OCI-LY7 (cell line): ENCODE measurements at regions not wholly inside any gene's neighbourhood (a gene's known extent, or its start where the extent isn't known, plus 50 kb on each side); places are given as distances from the start of the nearest gene placed in this dataset.

Source experiments
- BruUV-seq: library from RNA; stranded (reverse); fragments of 400-500 nt; replicated peaks from 2 replicates; lab custom pipeline; 2021; lab: Mats Ljungman, UMichigan
- CTCF ChIA-PET: fragments of 300-600 bp; sonication (Branson Sonifier 250); formaldehyde crosslinking; loops from one replicate; lab custom pipeline; 2022; ENCODE audit warnings: antibody characterized with exemption; ENCODE audit not compliant: unreplicated experiment; lab: Charles Lee
- POLR2A ChIA-PET: fragments of 300-600 bp; sonication (Branson Sonifier 250); formaldehyde crosslinking; loops from one replicate; lab custom pipeline; 2022; ENCODE audit warnings: antibody characterized with exemption; lab: Charles Lee
- DNase-seq: peaks from one replicate; pipeline ENCODE4 v3.0.0-alpha.2; 2015; ENCODE audit warnings: low spot score
- H2AFZ ChIP-seq: fragments of 200-600 bp; sonication (generic), shearing (Covaris generic); 2 replicates; pipeline ENCODE4 v1.6.1; 2014; ENCODE audit warnings: mild to moderate bottlenecking, antibody characterized with exemption, low read length, moderate library complexity
- H3K27ac ChIP-seq: fragments of 200-600 bp; sonication (generic); 2 replicates; pipeline ENCODE4 v1.5.1; 2014; ENCODE audit warnings: mixed run types, low read depth, mild to moderate bottlenecking, moderate library complexity, low read length, inconsistent platforms; ENCODE audit not compliant: poor library complexity, severe bottlenecking
- H3K36me3 ChIP-seq: fragments of 200-600 bp; sonication (generic); 2 replicates; pipeline ENCODE4 v1.6.1; 2014; ENCODE audit warnings: mild to moderate bottlenecking, antibody characterized with exemption, low read length, moderate library complexity, mixed read lengths; ENCODE audit not compliant: insufficient read depth
- H3K4me1 ChIP-seq: fragments of 200-600 bp; sonication (generic); 2 replicates; pipeline ENCODE4 v1.5.1; 2014; ENCODE audit warnings: mild to moderate bottlenecking, low read length; ENCODE audit not compliant: insufficient read depth, poor library complexity, severe bottlenecking
- H3K4me2 ChIP-seq: fragments of 200-600 bp; sonication (generic); 2 replicates; pipeline ENCODE4 v1.6.1; 2014; ENCODE audit warnings: mild to moderate bottlenecking, low read length
- H3K4me3 ChIP-seq: fragments of 200-600 bp; sonication (generic); 2 replicates; pipeline ENCODE4 v1.5.1; 2014; ENCODE audit warnings: mild to moderate bottlenecking, low read depth, low read length; ENCODE audit not compliant: poor library complexity, severe bottlenecking
- H3K79me2 ChIP-seq: fragments of 200-600 bp; sonication (generic); 2 replicates; pipeline ENCODE4 v1.6.1; 2016; ENCODE audit warnings: low read depth, mild to moderate bottlenecking, low read length, moderate library complexity, mixed read lengths; ENCODE audit not compliant: insufficient read depth
- H3K9me2 ChIP-seq: fragments of 200-600 bp; sonication (generic); 2 replicates; pipeline ENCODE4 v1.6.1; 2016; ENCODE audit warnings: mild to moderate bottlenecking, low read length, mixed read lengths; ENCODE audit not compliant: insufficient read depth
- H3K9me3 ChIP-seq: fragments of 200-600 bp; sonication (generic); 2 replicates; pipeline ENCODE4 v1.6.1; 2014; ENCODE audit warnings: mild to moderate bottlenecking, mixed run types, low read length, mixed read lengths
- H4K20me1 ChIP-seq: fragments of 200-600 bp; sonication (generic); 2 replicates; pipeline ENCODE4 v1.6.1; 2014; ENCODE audit warnings: mild to moderate bottlenecking, antibody characterized with exemption, low read length, moderate library complexity, mixed read lengths; ENCODE audit not compliant: insufficient read depth
- EZH2phosphoT487 ChIP-seq: fragments of 200-600 bp; sonication (generic); IDR thresholded peaks from 2 replicates; pipeline ENCODE4 v1.6.1; 2018; ENCODE audit warnings: low read depth, borderline replicate concordance, mild to moderate bottlenecking, mixed run types, antibody characterized with exemption, low read length, moderate library complexity, mixed read lengths
- intact Hi-C: fragments of 100-400 bp; cut with micrococcal nuclease; formaldehyde crosslinking; loops from one replicate; pipeline ENCODE4 v1.10.0; 2022; ENCODE audit not compliant: unreplicated experiment
- TF ChIP-seq, protein P1 (sequence below): fragments of 200-600 bp; sonication (generic); conservative IDR thresholded peaks from 2 replicates; pipeline ENCODE4 v1.5.1; 2014; ENCODE audit warnings: mild to moderate bottlenecking, antibody characterized with exemption, low read length, moderate library complexity, mixed read lengths

DNA sequence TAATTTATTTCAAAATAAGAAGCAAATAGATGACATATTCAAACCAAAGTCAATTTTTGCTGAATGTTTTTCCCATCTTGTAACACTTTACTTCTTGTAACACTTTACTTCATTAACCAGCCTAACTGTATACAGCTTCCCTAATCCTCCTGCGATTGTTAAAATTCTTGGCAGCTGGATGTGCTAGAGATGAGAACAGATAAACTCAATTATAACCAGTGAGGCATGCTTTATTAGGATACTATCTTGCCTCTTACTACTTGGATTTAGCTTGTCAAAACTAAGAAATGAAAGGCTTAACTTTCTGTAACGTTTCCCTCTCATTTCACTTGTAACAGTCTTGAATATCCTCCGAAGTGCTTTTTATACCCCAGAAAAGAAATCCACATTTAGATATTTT, 94.1 kb upstream of the BMP5 start:
- ChIA-PET POLR2A (no interaction called here), CTCF (no interaction called here)
- BruUV-seq = no TSS peak
- intact Hi-C loops = no loop called here
- H2AFZ ChIP-seq = no peak overlapping the region
- no peak for TF ChIP-seq EZH2phosphoT487
- TF ChIP-seq, protein P1, sequence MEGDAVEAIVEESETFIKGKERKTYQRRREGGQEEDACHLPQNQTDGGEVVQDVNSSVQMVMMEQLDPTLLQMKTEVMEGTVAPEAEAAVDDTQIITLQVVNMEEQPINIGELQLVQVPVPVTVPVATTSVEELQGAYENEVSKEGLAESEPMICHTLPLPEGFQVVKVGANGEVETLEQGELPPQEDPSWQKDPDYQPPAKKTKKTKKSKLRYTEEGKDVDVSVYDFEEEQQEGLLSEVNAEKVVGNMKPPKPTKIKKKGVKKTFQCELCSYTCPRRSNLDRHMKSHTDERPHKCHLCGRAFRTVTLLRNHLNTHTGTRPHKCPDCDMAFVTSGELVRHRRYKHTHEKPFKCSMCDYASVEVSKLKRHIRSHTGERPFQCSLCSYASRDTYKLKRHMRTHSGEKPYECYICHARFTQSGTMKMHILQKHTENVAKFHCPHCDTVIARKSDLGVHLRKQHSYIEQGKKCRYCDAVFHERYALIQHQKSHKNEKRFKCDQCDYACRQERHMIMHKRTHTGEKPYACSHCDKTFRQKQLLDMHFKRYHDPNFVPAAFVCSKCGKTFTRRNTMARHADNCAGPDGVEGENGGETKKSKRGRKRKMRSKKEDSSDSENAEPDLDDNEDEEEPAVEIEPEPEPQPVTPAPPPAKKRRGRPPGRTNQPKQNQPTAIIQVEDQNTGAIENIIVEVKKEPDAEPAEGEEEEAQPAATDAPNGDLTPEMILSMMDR = no peak
- H3K79me2 ChIP-seq = no peaks in the 10 kb centered on the region
- H3K9me3 ChIP-seq = no peaks in the 10 kb centered on the region
- H3K27ac ChIP-seq = no peak overlapping the region
- no peak overlapping the region for H3K4me2 ChIP-seq
- H3K36me3 ChIP-seq = no peaks in the 10 kb centered on the region
- no peak for DNase-seq
- no peaks in the 10 kb centered on the region for H4K20me1 ChIP-seq
- H3K4me3 ChIP-seq = no peak overlapping the region
- no peaks in the 10 kb centered on the region for H3K4me1 ChIP-seq
- H3K9me2 ChIP-seq = no peaks in the 10 kb centered on the region

DNA sequence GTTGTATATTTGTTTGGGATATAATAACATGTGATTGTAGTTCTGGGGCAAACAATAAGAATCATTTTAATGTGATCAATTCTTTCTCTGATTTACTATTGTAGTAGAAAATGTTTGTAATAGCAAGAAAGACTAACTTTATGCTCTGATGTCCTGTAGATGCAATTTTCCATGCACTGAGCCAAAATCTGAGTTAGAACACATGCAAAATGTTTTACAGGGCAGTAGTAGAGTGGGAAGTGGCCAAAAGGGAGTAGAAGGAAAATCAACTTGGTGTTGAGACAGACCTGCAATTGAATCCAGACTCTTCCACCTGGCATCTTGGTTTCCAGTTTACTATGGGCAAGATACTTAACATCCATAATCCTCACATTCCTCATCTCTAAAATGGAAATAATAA, 93.5 kb upstream of the BMP5 start:
- CTCF ChIA-PET = no interaction called here
- H3K4me2 ChIP-seq = no peak overlapping the region
- no peak overlapping the region for H3K4me3 ChIP-seq
- H2AFZ ChIP-seq = no peak overlapping the region
- H3K36me3 ChIP-seq = no peaks in the 10 kb centered on the region
- POLR2A ChIA-PET = no interaction called here
- H3K9me3 ChIP-seq = no peaks in the 10 kb centered on the region
- H3K9me2 ChIP-seq = no peaks in the 10 kb centered on the region
- no peaks in the 10 kb centered on the region for H4K20me1 ChIP-seq
- DNase-seq = no peak
- H3K27ac ChIP-seq = no peak overlapping the region
- no peaks in the 10 kb centered on the region for H3K4me1 ChIP-seq
- intact Hi-C loops = no loop called here
- no peaks in the 10 kb centered on the region for H3K79me2 ChIP-seq
- BruUV-seq = no TSS peak
- TF ChIP-seq, protein P1 = no peak
- TF ChIP-seq EZH2phosphoT487 = no peak

DNA sequence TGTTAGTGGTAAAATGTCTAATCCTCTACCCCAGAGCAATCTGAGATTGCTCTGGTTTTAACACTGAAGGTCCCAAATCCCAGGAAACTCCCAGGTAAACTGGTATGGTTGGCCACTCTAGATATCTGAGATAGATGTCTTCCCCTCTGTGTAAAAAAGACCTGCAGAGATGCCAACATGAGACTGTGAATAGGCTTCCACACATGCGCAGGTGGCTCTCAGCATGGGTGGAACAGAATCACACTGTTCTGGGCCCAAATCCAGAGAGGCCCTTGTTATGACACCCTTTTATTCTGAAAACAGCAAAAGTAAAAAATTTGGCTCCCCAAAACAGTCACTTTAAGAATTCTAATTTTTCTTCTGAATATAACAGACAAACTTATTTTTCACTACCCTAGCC, 88.7 kb upstream of the BMP5 start:
- Histone ChIP-seq H3K4me3 (no peak overlapping the region), H3K36me3 (no peaks in the 10 kb centered on the region), H3K9me3 (no peaks in the 10 kb centered on the region), H3K9me2 (no peaks in the 10 kb centered on the region), H3K4me2 (no peak overlapping the region), H3K27ac (no peak overlapping the region), H4K20me1 (no peaks in the 10 kb centered on the region), H3K79me2 (no peaks in the 10 kb centered on the region), H2AFZ (no peak overlapping the region), H3K4me1 (no peaks in the 10 kb centered on the region)
- DNase-seq = no peak
- TF ChIP-seq, protein P1 = no peak
- TF ChIP-seq EZH2phosphoT487 = no peak
- BruUV-seq = no TSS peak
- ChIA-PET POLR2A (interaction anchor here (0.6 kb wide), 1 partner anchor 19 kb away, joined by 3 read pairs; no protein-coding TSS in a partner anchor), CTCF (no interaction called here)
- intact Hi-C loops = no loop called here
